Lower leg skin (tissue), 3 donors: ENCODE measurements at regions not wholly inside any gene's neighbourhood (a gene's known extent, or its start where the extent isn't known, plus 50 kb on each side); places are given as distances from the start of the nearest gene placed in this dataset.

ENCODE experiments used
- CTCF ChIP-seq, 3 donors: fragments of 450-650 bp; IDR thresholded peaks; one replicate each; pipeline ENCODE4 v1.5.1; 2016; ENCODE audit warnings: antibody characterized with exemption in 3 of 3, mild to moderate bottlenecking in 3 of 3, moderate library complexity in 2 of 3
- POLR2A ChIP-seq, 2 donors: fragments of 450-650 bp; IDR thresholded peaks; one replicate each; pipeline ENCODE4 v1.6.1; 2016 to 2017; ENCODE audit warnings: antibody characterized with exemption in 2 of 2, mild to moderate bottlenecking in 1 of 2, moderate library complexity in 1 of 2

- TF ChIP-seq CTCF (IDR thresholded peaks at IDR 0.05): no peak
- TF ChIP-seq POLR2A (IDR thresholded peaks at IDR 0.05): no peak
Observed at GRCh38 chr4:130021706-130022105, 925.8 kb downstream of the C4orf33 start.
